Kidney epithelial cell (primary cell): ENCODE measurements at regions not wholly inside any gene's neighbourhood (a gene's known extent, or its start where the extent isn't known, plus 50 kb on each side); places are given as distances from the start of the nearest gene placed in this dataset.

Source experiments
- DNase-seq: peaks from one replicate; pipeline ENCODE4 v3.0.0-alpha.2; 2010; ENCODE audit warnings: low read depth
- H3K27me3 ChIP-seq: 2 replicates; pipeline ENCODE4 v1.6.0; 2011; ENCODE audit warnings: low read length; ENCODE audit not compliant: control insufficient read depth, insufficient read depth
- H3K36me3 ChIP-seq: 2 replicates; pipeline ENCODE4 v1.5.1; 2011; ENCODE audit warnings: low read length; ENCODE audit not compliant: control insufficient read depth, insufficient read depth
- H3K4me3 ChIP-seq: 2 replicates; pipeline ENCODE4 v1.5.1; 2011; ENCODE audit warnings: low read depth, mild to moderate bottlenecking, control low read depth, low read length
- TF ChIP-seq, protein P1 (sequence below): IDR thresholded peaks from 2 replicates; pipeline ENCODE4 v1.5.1; 2011; ENCODE audit warnings: mild to moderate bottlenecking, moderate library complexity, low read length, control low read depth, inconsistent platforms; ENCODE audit not compliant: insufficient read depth, poor library complexity, severe bottlenecking

GRCh38 chr4:79178760-79179159 is 147.1 kb downstream of the NAA11 start:
- Histone ChIP-seq H3K27me3 (no peaks in the 10 kb centered on the region), H3K4me3 (no peak overlapping the region), H3K36me3 (no peaks in the 10 kb centered on the region)
- TF ChIP-seq, protein P1, sequence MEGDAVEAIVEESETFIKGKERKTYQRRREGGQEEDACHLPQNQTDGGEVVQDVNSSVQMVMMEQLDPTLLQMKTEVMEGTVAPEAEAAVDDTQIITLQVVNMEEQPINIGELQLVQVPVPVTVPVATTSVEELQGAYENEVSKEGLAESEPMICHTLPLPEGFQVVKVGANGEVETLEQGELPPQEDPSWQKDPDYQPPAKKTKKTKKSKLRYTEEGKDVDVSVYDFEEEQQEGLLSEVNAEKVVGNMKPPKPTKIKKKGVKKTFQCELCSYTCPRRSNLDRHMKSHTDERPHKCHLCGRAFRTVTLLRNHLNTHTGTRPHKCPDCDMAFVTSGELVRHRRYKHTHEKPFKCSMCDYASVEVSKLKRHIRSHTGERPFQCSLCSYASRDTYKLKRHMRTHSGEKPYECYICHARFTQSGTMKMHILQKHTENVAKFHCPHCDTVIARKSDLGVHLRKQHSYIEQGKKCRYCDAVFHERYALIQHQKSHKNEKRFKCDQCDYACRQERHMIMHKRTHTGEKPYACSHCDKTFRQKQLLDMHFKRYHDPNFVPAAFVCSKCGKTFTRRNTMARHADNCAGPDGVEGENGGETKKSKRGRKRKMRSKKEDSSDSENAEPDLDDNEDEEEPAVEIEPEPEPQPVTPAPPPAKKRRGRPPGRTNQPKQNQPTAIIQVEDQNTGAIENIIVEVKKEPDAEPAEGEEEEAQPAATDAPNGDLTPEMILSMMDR = no peak
- no peak for DNase-seq

DNA sequence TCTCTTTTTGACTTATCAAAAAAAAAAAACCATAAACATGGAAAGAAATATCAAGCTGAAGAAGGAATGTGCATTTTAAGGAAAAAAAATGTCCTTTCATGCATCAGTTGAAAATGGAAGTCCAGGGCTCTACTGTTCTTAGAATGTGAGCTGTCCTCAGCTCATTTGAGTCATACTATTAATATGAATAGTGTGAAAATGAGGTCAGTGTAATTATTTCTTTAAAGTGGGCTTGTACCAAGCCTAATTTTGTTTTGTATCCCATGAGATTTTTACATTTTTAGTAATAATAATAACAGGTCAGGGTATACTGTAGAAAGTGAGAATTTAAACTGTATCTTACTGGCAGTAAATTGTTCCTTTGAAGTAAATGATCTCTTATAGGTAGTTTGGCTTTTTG is 148.5 kb downstream of the NAA11 start:
- no peaks in the 10 kb centered on the region for H3K36me3 ChIP-seq
- TF ChIP-seq, protein P1 = no peak
- no peak overlapping the region for H3K4me3 ChIP-seq
- no peak for DNase-seq
- no peaks in the 10 kb centered on the region for H3K27me3 ChIP-seq

DNA sequence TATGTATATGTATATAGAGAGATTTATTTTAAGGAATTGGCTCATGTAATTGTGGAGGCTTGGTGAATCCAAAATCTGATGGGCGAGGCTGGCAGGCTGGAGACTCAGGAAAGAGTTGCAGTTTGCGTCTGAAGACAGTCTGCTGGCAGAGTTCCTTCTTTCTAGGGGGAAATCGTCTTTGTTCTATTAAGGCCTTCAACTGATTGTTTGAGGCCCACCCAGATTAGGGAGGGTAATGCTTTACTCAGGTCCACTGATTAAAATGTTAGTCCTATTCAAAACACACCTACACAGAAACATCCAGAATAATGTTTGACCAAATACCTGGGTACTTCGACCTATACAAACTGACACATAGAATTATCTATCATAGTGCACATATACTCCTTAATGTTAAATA is 149.5 kb downstream of the NAA11 start:
- Histone ChIP-seq H3K36me3 (no peaks in the 10 kb centered on the region), H3K4me3 (no peak overlapping the region), H3K27me3 (no peaks in the 10 kb centered on the region)
- DNase-seq = no peak
- TF ChIP-seq, protein P1 = no peak

DNA sequence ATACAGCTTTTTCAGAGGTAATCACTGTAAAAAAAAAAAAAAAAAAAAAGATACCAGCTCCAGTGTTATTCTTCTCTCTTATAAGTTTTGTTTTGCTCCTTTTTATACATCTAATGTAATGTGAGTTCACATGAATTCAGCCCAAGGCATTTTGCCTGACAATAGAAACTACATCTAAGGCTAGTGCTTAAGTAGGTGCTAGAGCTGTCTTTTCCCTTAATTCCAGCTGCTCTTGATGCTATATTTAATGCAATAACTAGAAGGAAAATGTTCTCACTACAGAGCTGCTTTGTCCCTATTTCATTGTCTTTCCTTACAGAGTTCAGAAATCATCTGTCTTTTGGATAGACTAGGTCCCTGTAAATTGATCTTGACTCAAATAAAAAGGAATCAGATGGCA is 150.1 kb downstream of the NAA11 start:
- TF ChIP-seq, protein P1 = no peak
- H3K27me3 ChIP-seq = no peaks in the 10 kb centered on the region
- no peak for DNase-seq
- H3K4me3 ChIP-seq = no peak overlapping the region
- H3K36me3 ChIP-seq = no peaks in the 10 kb centered on the region

GRCh38 chr4:79174490-79175252 is 151.2 kb downstream of the NAA11 start:
- H3K4me3 ChIP-seq = no peak overlapping the region
- DNase-seq = no peak
- TF ChIP-seq, protein P1 = no peak
- H3K36me3 ChIP-seq = no peaks in the 10 kb centered on the region
- no peaks in the 10 kb centered on the region for H3K27me3 ChIP-seq

DNA sequence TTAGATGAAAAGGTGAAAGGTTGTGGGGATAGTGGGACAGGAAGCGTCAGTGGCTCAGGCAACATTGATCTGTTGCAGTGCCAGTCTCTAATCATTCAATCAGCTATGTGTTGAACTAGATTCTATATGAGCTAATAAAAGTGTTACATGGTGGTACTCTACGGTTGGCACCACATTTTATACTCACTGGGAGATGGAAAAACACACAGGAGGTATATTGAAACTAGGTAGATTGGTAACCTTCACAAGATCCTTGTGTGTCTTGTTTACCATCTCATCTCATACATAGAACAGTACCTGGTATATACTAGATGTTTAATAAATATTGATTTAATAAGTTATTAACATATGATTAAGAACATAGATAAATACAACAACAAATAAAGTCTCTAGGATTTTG is 152.7 kb downstream of the NAA11 start:
- H3K27me3 ChIP-seq = no peaks in the 10 kb centered on the region
- DNase-seq = no peak
- TF ChIP-seq, protein P1 = no peak

More for the DNA sequence above, 152.7 kb downstream of the NAA11 start:
- H3K4me3 ChIP-seq = no peak overlapping the region
- no peaks in the 10 kb centered on the region for H3K36me3 ChIP-seq
